K562 (cell line): ENCODE measurements at regions not wholly inside any gene's neighbourhood (a gene's known extent, or its start where the extent isn't known, plus 50 kb on each side); places are given as distances from the start of the nearest gene placed in this dataset.

Source experiments
- LCOR ChIP-seq: sonication (generic); formaldehyde crosslinking; IDR thresholded peaks from 2 replicates; pipeline ENCODE4 v1.8.0; 2022; ENCODE audit warnings: mild to moderate bottlenecking, missing genetic modification reagents
- SOX6 ChIP-seq: fragments of 450-650 bp; IDR thresholded peaks from 2 replicates; pipeline ENCODE4 v1.6.1; 2014; ENCODE audit warnings: mild to moderate bottlenecking
- TBP ChIP-seq: optimal IDR thresholded peaks from 2 replicates; pipeline ENCODE3; 2011; ENCODE audit warnings: low read depth, low read length, improper control_type of control experiment
- ZFX ChIP-seq: sonication (generic); formaldehyde crosslinking; IDR thresholded peaks from 2 replicates; pipeline ENCODE4 v1.8.0; 2022; ENCODE audit warnings: mild to moderate bottlenecking, missing genetic modification reagents, moderate library complexity
- TF ChIP-seq, protein P1 (sequence below), 3 experiments: IDR thresholded peaks in 2 of 3; conservative IDR thresholded peaks in 1 of 3; 2 replicates each; pipeline ENCODE4 v1.5.1; 2011 to 2012; ENCODE audit warnings: low read length in 3 of 3, mild to moderate bottlenecking in 3 of 3, control low read depth in 2 of 3, improper control_type of control experiment in 1 of 3, inconsistent platforms in 1 of 3, low read depth in 1 of 3, mixed read lengths in 1 of 3, moderate library complexity in 1 of 3; ENCODE audit not compliant: insufficient read depth in 2 of 3
- TF ChIP-seq, protein P2 (sequence below): sonication (generic); formaldehyde crosslinking; IDR thresholded peaks from 2 replicates; pipeline ENCODE4 v1.8.0; 2022; ENCODE audit warnings: missing genetic modification reagents, mild to moderate bottlenecking, moderate library complexity, borderline replicate concordance

DNA sequence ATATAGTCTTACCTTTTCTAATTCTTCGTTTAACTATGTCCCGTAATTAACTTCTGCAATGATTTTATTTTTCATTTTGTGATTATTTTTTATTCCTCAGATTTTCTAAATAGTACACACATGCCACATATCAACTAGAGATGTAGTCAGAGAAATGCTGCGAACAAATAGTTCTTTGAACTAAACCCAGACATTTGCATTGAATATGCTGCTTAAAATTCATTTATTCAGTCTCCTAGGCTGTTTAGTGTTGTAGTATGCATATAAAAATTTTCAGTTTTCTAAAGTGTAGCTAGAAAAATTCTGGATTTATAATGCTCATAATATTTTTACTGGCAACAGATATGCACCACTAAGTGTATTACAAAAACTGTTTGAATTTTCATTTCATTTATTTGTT is 68.9 kb upstream of the SLC38A11 start:
- TF ChIP-seq, protein P1, sequence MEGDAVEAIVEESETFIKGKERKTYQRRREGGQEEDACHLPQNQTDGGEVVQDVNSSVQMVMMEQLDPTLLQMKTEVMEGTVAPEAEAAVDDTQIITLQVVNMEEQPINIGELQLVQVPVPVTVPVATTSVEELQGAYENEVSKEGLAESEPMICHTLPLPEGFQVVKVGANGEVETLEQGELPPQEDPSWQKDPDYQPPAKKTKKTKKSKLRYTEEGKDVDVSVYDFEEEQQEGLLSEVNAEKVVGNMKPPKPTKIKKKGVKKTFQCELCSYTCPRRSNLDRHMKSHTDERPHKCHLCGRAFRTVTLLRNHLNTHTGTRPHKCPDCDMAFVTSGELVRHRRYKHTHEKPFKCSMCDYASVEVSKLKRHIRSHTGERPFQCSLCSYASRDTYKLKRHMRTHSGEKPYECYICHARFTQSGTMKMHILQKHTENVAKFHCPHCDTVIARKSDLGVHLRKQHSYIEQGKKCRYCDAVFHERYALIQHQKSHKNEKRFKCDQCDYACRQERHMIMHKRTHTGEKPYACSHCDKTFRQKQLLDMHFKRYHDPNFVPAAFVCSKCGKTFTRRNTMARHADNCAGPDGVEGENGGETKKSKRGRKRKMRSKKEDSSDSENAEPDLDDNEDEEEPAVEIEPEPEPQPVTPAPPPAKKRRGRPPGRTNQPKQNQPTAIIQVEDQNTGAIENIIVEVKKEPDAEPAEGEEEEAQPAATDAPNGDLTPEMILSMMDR (IDR thresholded peaks at IDR 0.05 in 2 of 3, conservative IDR thresholded peaks at IDR 0.05 in 1 of 3; ENCODE audit: insufficient read depth in 2 of 3, low read depth in 1 of 3, low read length in 3 of 3), result no peak
- TF ChIP-seq LCOR, result no peak
- TF ChIP-seq SOX6, result no peak
- TF ChIP-seq ZFX (CRISPR knock-in tag), result no peak
- TF ChIP-seq, protein P2, sequence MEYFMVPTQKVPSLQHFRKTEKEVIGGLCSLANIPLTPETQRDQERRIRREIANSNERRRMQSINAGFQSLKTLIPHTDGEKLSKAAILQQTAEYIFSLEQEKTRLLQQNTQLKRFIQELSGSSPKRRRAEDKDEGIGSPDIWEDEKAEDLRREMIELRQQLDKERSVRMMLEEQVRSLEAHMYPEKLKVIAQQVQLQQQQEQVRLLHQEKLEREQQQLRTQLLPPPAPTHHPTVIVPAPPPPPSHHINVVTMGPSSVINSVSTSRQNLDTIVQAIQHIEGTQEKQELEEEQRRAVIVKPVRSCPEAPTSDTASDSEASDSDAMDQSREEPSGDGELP (CRISPR knock-in tag), result no peak
- no peak for TF ChIP-seq TBP
